HG03108 (cell line): ENCODE measurements at regions not wholly inside any gene's neighbourhood (a gene's known extent, or its start where the extent isn't known, plus 50 kb on each side); places are given as distances from the start of the nearest gene placed in this dataset.
"Not testable (repeated sequence)": the region's sequence is repeated elsewhere in the genome, so short reads cannot be mapped to it uniquely, and the experiment has no call there.

Source experiments
- ATAC-seq: cut with Tn5 transposase; IDR thresholded peaks from one replicate; pipeline ENCODE4 v1.9.1; 2021; ENCODE audit warnings: moderate library complexity; ENCODE audit not compliant: unreplicated experiment

GRCh38 chr2:81078102-81078501, 773.5 kb upstream of the LRRTM1 start:
- no peak for ATAC-seq

GRCh38 chr2:81077396-81077795, 772.8 kb upstream of the LRRTM1 start:
- ATAC-seq, result no peak

- no peak for ATAC-seq
Observed at GRCh38 chr2:81073412-81073811, 768.9 kb upstream of the LRRTM1 start.

DNA sequence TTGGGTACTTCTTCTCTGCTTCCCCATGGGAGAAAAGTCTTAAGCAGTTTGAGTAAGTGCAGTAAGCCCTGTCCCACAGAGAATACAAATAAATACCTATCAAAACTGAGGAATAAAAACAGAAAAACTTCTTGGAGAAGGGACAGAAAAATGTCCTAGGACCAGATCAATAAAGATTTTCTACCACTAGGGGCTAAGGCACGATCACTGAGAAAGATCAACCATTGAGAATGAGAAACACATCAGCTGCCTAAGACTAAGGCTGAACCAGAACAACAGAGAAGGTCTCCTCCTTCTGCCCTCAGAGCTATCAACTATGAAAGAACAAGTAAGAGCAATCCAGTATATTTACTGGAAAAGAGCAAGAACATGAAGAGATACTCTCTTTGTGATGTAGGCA, 763.6 kb upstream of the LRRTM1 start:
- ATAC-seq, result no peak

- no peak for ATAC-seq
Observed at GRCh38 chr2:81061016-81061415, 756.5 kb upstream of the LRRTM1 start.

DNA sequence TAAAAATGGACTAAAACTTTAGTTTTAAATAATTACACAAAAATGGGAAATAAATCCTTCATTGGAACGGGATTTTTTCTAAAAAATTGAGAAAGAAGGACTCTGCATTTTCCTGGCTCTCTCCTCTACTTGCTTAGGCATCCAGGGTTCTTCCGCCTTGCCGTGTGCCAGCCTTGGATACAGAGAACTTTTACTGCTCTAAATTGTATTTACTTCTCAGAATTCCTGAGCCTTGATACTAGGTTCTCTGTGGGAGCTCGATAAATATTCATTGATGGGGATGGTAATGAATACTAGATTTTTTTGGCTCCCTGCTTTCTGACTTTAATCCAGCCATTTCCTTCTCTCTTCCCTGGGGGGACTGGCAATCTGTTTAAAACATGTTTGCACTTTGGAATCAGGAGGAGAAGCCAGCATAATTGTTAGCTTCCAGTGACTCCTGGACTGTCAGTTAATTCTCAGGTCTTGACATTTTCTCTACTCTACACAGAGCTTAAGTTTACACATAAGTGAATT, 746.1 kb upstream of the LRRTM1 start:
- no peak for ATAC-seq

- ATAC-seq, result no peak
Observed at GRCh38 chr2:81043681-81044080, 739.1 kb upstream of the LRRTM1 start.

- no peak for ATAC-seq
Observed at GRCh38 chr2:81007104-81007503, 702.6 kb upstream of the LRRTM1 start.

GRCh38 chr2:81002906-81003305, 698.4 kb upstream of the LRRTM1 start:
- no peak for ATAC-seq

DNA sequence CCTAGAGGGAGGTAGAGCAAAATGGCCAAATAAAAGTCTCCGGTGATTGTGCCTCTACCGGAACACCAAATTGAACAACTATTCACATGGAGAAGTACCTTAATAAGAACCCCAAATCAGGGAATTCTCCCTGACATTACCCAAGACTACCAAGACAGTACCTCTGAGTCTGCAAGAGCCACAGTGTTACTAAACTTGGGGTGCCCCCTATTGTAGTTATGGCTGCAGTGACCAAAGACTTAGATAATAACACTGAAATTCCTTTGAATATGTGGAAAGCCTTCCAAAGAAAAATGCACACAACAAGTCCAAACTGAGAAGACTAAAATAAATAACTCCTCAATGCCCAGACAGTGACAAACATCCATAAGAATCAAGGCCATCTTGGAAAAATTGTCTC, 682.9 kb upstream of the LRRTM1 start:
- ATAC-seq, result no peak

GRCh38 chr2:80969900-80970299, 665.3 kb upstream of the LRRTM1 start:
- ATAC-seq, result no peak

GRCh38 chr2:80968450-80968849, 663.9 kb upstream of the LRRTM1 start:
- ATAC-seq, result no peak

- ATAC-seq, result no peak
Observed at GRCh38 chr2:80947601-80948130, 643.1 kb upstream of the LRRTM1 start.

- ATAC-seq, result no peak
Observed at GRCh38 chr2:80943487-80943886, 638.9 kb upstream of the LRRTM1 start.

DNA sequence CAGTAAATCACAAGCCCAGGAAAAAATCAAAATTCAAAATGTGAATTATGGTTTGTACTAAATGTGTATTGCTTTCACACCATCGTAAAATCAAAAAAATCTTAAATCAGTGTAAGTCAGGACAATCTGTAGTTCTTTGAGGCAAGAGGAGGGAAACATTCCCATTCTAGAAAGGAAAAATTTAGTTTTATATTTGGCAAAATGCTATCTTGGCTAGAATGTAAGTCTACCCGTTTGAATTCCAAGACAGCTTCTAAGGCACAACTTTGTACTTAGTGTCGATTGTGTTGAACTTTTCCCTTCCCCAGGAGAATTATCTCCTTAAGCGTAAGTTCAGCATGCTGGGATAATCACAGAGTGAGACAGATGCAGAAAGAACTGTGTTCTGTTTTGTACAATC, 638.2 kb upstream of the LRRTM1 start:
- no peak for ATAC-seq

DNA sequence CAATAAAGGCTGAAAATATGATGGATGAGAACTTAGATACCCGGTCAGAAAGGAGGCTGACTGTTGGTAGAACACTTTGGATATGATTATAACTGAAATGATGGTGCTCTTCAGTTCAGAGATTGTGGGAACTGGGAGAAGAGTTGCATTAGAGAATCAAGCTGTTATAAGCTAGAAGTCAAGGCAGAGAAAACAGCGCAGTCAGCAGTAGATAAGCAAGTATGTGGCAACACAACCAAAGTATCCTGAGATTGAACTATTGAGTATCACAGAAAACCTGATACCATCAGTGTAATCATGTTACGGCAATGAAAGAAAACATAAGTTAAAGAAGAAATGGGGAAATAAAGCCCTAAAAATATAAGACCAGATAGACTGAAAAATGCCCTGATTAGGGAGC, 633.9 kb upstream of the LRRTM1 start:
- no peak for ATAC-seq

DNA sequence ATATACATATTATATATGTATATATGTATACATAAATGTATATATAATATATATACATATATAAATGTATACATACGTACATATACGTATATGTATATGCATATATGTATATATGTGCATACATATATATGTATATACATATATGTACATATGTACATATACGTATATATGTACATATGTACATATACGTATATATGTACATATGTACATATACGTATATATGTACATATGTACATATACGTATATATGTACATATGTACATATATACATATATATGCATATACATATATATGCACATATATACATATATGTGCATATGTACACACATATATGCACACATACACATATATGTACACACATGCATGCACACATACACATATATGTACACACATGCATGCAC, 627.3 kb upstream of the LRRTM1 start:
- not testable (repeated sequence) for ATAC-seq

DNA sequence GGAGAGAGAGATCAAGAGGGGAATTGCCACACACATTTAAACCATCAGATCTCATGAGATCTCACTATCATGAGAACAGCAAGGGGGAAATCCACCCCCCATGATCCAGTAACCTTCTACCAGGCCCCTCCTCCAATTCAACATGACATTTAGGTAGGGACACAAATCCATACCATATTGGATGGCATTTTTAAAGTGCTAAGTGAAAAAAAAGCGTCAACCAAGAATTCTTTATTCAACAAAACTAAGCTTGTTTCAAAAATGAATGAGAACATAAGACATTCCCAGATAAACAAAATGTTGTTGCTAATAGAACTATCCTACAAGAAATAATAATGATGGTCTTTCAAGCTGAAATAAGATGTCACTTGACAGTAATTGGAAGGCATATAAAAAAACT, 626.2 kb upstream of the LRRTM1 start:
- ATAC-seq, result no peak

DNA sequence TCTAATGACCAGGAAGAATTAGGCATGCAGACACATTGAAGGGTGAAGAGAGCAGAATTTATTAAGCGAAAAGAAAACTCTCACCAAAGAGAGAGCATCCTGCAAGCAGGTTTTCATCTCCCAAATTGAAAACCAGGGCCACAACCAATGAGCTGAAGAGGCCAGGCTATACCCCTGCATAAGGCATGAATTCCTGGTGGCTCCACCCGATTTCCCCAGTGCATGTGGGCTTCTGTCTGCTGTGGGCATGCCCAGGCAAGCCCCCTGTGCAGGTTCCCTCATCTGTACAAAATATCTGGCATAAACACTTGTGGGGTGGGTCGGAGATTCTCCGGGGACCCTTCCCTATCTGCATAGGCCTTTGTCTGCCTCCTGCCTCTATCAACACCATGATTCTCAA, 621.6 kb upstream of the LRRTM1 start:
- no peak for ATAC-seq

DNA sequence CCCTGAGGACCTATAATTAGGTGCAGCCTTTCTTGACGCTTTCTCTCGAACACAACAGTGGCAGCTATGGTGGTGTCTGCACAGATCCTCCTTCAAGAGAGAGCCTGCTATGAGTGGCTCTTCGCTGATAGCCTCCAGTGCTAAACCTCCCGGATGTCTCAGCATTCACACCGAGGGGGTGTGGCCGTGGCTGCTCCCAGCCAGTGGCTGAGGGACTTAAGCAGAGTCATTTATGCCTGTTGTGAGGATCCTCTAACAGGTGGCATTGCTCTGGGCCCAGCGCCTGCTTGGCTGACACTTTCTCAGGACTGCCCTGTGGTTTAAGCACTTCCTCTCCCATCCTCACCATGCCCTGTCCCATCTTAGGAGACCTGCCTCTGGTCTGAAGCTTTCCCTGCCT, 592.0 kb upstream of the LRRTM1 start:
- ATAC-seq, result no peak

- ATAC-seq, result no peak
Observed at GRCh38 chr2:80894486-80894885, 589.9 kb upstream of the LRRTM1 start.

- ATAC-seq, result no peak
Observed at GRCh38 chr2:80893711-80894110, 589.2 kb upstream of the LRRTM1 start.

GRCh38 chr2:80889009-80889408, 584.5 kb upstream of the LRRTM1 start:
- no peak for ATAC-seq
